ENCODE measurements at regions not wholly inside any gene's neighbourhood (a gene's known extent, or its start where the extent isn't known, plus 50 kb on each side); places are given as distances from the start of the nearest gene placed in this dataset.

- DNase-seq (ENCODE audit: low spot score) = no peak
Measured at GRCh38 chr3:25362118-25362517, 65.9 kb upstream of the RARB start.

DNA sequence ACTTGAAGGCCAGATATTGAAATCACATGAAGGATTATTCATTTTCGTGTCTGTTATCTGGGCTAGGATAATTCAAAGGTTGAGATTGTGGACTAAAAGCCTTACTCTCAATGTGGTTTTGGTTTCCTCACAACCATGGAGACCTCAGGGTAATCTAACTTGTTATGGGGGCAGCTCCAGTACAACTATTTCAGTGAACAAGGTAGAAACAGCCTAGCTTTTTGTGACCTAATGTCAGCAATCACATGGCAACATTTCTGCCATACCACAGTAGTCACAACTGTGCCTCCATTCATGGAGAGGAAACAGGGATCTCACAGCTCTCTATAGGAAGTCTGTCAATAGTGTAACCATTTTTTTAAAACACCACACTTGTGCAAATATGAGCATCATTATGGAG lies 62.4 kb upstream of the RARB start:
- no peak for DNase-seq (ENCODE audit: low spot score)

DNA sequence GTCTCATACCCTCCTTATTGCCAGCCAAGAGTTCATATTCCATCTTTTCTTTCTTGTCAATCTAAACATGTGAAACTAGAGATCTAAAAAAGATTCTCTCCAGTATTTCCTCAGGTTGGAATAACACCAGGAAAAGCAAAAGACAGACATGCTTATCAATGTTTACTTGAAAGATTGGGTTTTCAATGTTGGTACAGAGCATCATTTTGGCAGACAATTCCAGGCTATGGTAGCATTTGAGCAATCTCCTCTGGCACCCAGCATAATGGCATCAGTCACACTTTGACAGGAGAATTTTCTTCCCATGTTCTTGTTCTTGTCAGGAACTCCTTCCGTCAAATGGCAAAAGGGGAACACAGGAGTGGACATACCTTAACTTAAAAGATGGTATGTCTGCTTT lies 61.0 kb upstream of the RARB start:
- no peak for DNase-seq (ENCODE audit: low spot score)

- no peak for DNase-seq (ENCODE audit: low spot score)
Measured at GRCh38 chr3:25372167-25372566, 55.9 kb upstream of the RARB start.

GRCh38 chr3:25376340-25376739 lies 51.7 kb upstream of the RARB start:
- DNase-seq (ENCODE audit: low spot score) = no peak

- DNase-seq (ENCODE audit: low spot score) = no peak
Measured at GRCh38 chr3:25377042-25377441, 51.0 kb upstream of the RARB start.

Measured in NAMALWA (cell line).